GM12878 (cell line): ENCODE measurements at regions not wholly inside any gene's neighbourhood (a gene's known extent, or its start where the extent isn't known, plus 50 kb on each side); places are given as distances from the start of the nearest gene placed in this dataset.

Experiments
- ATAC-seq: fragments of 200-7000 bp; cut with Tn5 transposase; 3 replicates; pipeline ENCODE4 v1.9.1; 2020; ENCODE audit warnings: mild to moderate bottlenecking, moderate library complexity
- BruUV-seq: library from RNA; stranded (reverse); fragments of 400-500 nt; replicated peaks from 2 replicates; lab custom pipeline; 2021; lab: Mats Ljungman, UMichigan
- CTCF ChIA-PET: fragments of 300-600 bp; sonication (Branson Sonifier 250); formaldehyde crosslinking; extraction: SDS; loops from one replicate; lab custom pipeline; 2021; ENCODE audit warnings: inconsistent platforms; lab: Yijun Ruan, JAX
- POLR2A ChIA-PET: fragments of 350-600 bp; formaldehyde crosslinking; extraction: SDS; loops from one replicate; lab custom pipeline; 2021; ENCODE audit warnings: inconsistent platforms; lab: Charles Lee
- RAD21 ChIA-PET: fragments of 300-600 bp; sonication (Branson Sonifier 250); formaldehyde crosslinking; loops from one replicate; lab custom pipeline; 2023; ENCODE audit warnings: antibody characterized with exemption; ENCODE audit not compliant: unreplicated experiment; lab: Charles Lee
- SMC1A ChIA-PET: fragments of 300-600 bp; sonication (Branson Sonifier 250); formaldehyde crosslinking; loops from one replicate; lab custom pipeline; 2023; ENCODE audit not compliant: unreplicated experiment, uncharacterized antibody; lab: Charles Lee
- DNase-seq: peaks from one replicate; pipeline ENCODE4 v3.0.0-alpha.2; 2011; ENCODE audit warnings: low read depth, low spot score
- FAIRE-seq: peaks from 3 replicates; lab custom pipeline; 2011; peaks lifted over from hg19 to GRCh38; lab: Jason Lieb, UNC
- H2AFZ ChIP-seq: 2 replicates; pipeline ENCODE4 v1.6.0; 2011; ENCODE audit warnings: low read depth, low read length, control low read depth; ENCODE audit not compliant: control insufficient read depth
- H3K27ac ChIP-seq: 2 replicates; pipeline ENCODE4 v1.5.1; 2011; ENCODE audit warnings: control low read depth; ENCODE audit not compliant: control insufficient read depth, insufficient read depth
- H3K27me3 ChIP-seq, 2 experiments: replicated peaks in 1 of 2; 2 replicates each; pipeline versions ENCODE4 v1.6.0 to v1.6.1; 2011; ENCODE audit warnings: low read length in 1 of 2; ENCODE audit not compliant: control insufficient read depth in 2 of 2, insufficient read depth in 2 of 2
- H3K36me3 ChIP-seq, 2 experiments: 2 replicates each; pipeline ENCODE4 v1.5.1; 2011; ENCODE audit warnings: low read length in 1 of 2; ENCODE audit not compliant: control insufficient read depth in 2 of 2, insufficient read depth in 2 of 2
- H3K4me1 ChIP-seq: 2 replicates; pipeline ENCODE4 v1.6.1; 2011; ENCODE audit warnings: mild to moderate bottlenecking, low read length, moderate library complexity, mixed read lengths; ENCODE audit not compliant: control insufficient read depth, insufficient read depth
- H3K4me2 ChIP-seq: 2 replicates; pipeline ENCODE4 v1.6.0; 2011; ENCODE audit warnings: control low read depth; ENCODE audit not compliant: control insufficient read depth, insufficient read depth
- H3K4me3 ChIP-seq: fragments of 200-600 bp; sonication (generic); 2 replicates; pipeline ENCODE4 v1.5.1; 2016
- H3K79me2 ChIP-seq: 2 replicates; pipeline ENCODE4 v1.6.0; 2011; ENCODE audit warnings: low read length; ENCODE audit not compliant: control insufficient read depth, insufficient read depth
- H3K9ac ChIP-seq: 2 replicates; pipeline ENCODE4 v1.8.0; 2011; ENCODE audit warnings: low read length, control low read depth, mixed read lengths; ENCODE audit not compliant: control insufficient read depth, insufficient read depth
- H3K9me3 ChIP-seq: replicated peaks from 3 replicates; pipeline ENCODE4 v1.5.1; 2011; ENCODE audit warnings: mild to moderate bottlenecking, low read length; ENCODE audit not compliant: control insufficient read depth, insufficient read depth
- H4K20me1 ChIP-seq: 2 replicates; pipeline ENCODE4 v1.6.0; 2011; ENCODE audit not compliant: control insufficient read depth, insufficient read depth
- BACH1 ChIP-seq: fragments of 450-650 bp; IDR thresholded peaks from 2 replicates; pipeline ENCODE4 v1.6.1; 2017; ENCODE audit warnings: mild to moderate bottlenecking, borderline replicate concordance
- BMI1 ChIP-seq: fragments of 450-650 bp; IDR thresholded peaks from 2 replicates; pipeline ENCODE4 v1.6.1; 2016; ENCODE audit warnings: mild to moderate bottlenecking, moderate library complexity, borderline replicate concordance
- CREB1 ChIP-seq: IDR thresholded peaks from 2 replicates; pipeline ENCODE4 v1.6.1; 2012; ENCODE audit warnings: low read depth, mild to moderate bottlenecking, inconsistent platforms
- EGR1 ChIP-seq, 2 experiments: IDR thresholded peaks; 1 replicate in 1 of 2; 2 replicates in 1 of 2; pipeline ENCODE4 v1.6.1; 2011 to 2012; ENCODE audit warnings: low read depth in 2 of 2, low read length in 2 of 2, borderline replicate concordance in 1 of 2, mild to moderate bottlenecking in 1 of 2, moderate library complexity in 1 of 2
- ETV6 ChIP-seq, 2 experiments: fragments of 450-650 bp in 1 of 2; IDR thresholded peaks in 1 of 2; conservative IDR thresholded peaks in 1 of 2; 2 replicates each; pipeline ENCODE4 v1.6.1; 2014; ENCODE audit warnings: antibody characterized with exemption in 1 of 2, borderline replicate concordance in 1 of 2, low read depth in 1 of 2, mild to moderate bottlenecking in 1 of 2, moderate library complexity in 1 of 2
- MAX ChIP-seq: IDR thresholded peaks from 2 replicates; pipeline ENCODE4 v1.6.1; 2012; ENCODE audit warnings: low read depth, low read length, improper control_type of control experiment
- MLLT1 ChIP-seq: fragments of 450-650 bp; IDR thresholded peaks from 2 replicates; pipeline ENCODE4 v1.6.1; 2016; ENCODE audit warnings: mild to moderate bottlenecking
- PAX5 ChIP-seq: IDR thresholded peaks from 2 replicates; pipeline ENCODE4 v1.6.1; 2011; ENCODE audit warnings: low read depth, low read length, borderline replicate concordance
- POLR2A ChIP-seq: IDR thresholded peaks from 2 replicates; pipeline ENCODE4 v1.6.1; 2011; ENCODE audit warnings: low read depth, mild to moderate bottlenecking, low read length
- RAD51 ChIP-seq: fragments of 450-650 bp; IDR thresholded peaks from 2 replicates; pipeline ENCODE4 v1.6.1; 2016; ENCODE audit warnings: moderate library complexity, mild to moderate bottlenecking, inconsistent platforms
- REST ChIP-seq: IDR thresholded peaks from 2 replicates; pipeline ENCODE4 v1.6.1; 2012; ENCODE audit warnings: mild to moderate bottlenecking, low read depth, low read length
- SMAD1 ChIP-seq: fragments of 450-650 bp; IDR thresholded peaks from 2 replicates; pipeline ENCODE4 v1.6.1; 2018; ENCODE audit warnings: mild to moderate bottlenecking, low read depth; ENCODE audit not compliant: partially characterized antibody
- SPI1 ChIP-seq: IDR thresholded peaks from 2 replicates; pipeline ENCODE4 v1.6.1; 2011; ENCODE audit warnings: low read depth, mild to moderate bottlenecking, low read length, moderate library complexity, borderline replicate concordance; ENCODE audit not compliant: insufficient read depth
- ZBED1 ChIP-seq: IDR thresholded peaks from 2 replicates; pipeline ENCODE4 v1.6.1; 2016; ENCODE audit warnings: borderline replicate concordance
- ZBTB40 ChIP-seq: fragments of 450-650 bp; IDR thresholded peaks from 2 replicates; pipeline ENCODE4 v1.6.1; 2016; ENCODE audit warnings: mild to moderate bottlenecking, moderate library complexity, borderline replicate concordance
- WGBS: methylation state at CpG from one replicate; pipeline ENCODE4 v1.1.6; 2016; ENCODE audit warnings: low lambda C conversion rate; ENCODE audit not compliant: insufficient replicate concordance, insufficient coverage; ENCODE audit errors: missing lambda C conversion rate; 5-methylcytosine and 5-hydroxymethylcytosine counted together
- in situ Hi-C: fragments of 300-500 bp; cut with MboI; formaldehyde crosslinking; loops from 9 replicates; pipeline ENCODE4 v1.14.3; 2018; ENCODE audit warnings: mixed read lengths
- intact Hi-C: fragments of 100-400 bp; cut with micrococcal nuclease; formaldehyde crosslinking; loops from one replicate; pipeline ENCODE4 v1.14.2; 2022; ENCODE audit not compliant: unreplicated experiment

GRCh38 chr3:72190050-72190449 lies 405.1 kb upstream of the PROK2 start (continued):
- no peak for TF ChIP-seq ZBTB40
- no peak for TF ChIP-seq SPI1

GRCh38 chr3:72189339-72189738 lies 404.4 kb upstream of the PROK2 start:
- ChIA-PET SMC1A (interaction anchor here (1.0 kb wide), 1 partner anchor 9 kb away, joined by 3 read pairs; no protein-coding TSS in a partner anchor), CTCF (no interaction called here), RAD21 (no interaction called here), POLR2A (no interaction called here)
- FAIRE-seq (no peak), DNase-seq (no peak), ATAC-seq (no peak)
- Histone ChIP-seq H2AFZ (no peak overlapping the region), H3K27me3 (no peaks in the 10 kb centered on the region), H3K4me1 (peaks cover 5% of the 10 kb centered on the region; the same call in 1 of the 2 replicates), H4K20me1 (no peaks in the 10 kb centered on the region), H3K4me3 (no peak overlapping the region), H3K9ac (no peak overlapping the region), H3K4me2 (no peak overlapping the region), H3K36me3 (no peaks in the 10 kb centered on the region), H3K9me3 (peaks cover 2% of the 10 kb centered on the region; the same call in 1 of the 3 replicates), H3K27ac (no peak overlapping the region), H3K79me2 (no peaks in the 10 kb centered on the region)
- WGBS = 89% methylated on average over 3 of the region's 3 CpGs
- BruUV-seq = no TSS peak
- intact Hi-C loops (no loop called here), in situ Hi-C loops (no loop called here)
- TF ChIP-seq REST = no peak
- no peak for TF ChIP-seq ETV6 (conservative IDR thresholded peaks at IDR 0.05 in 1 of 2, IDR thresholded peaks at IDR 0.05 in 1 of 2; ENCODE audit: borderline replicate concordance in 1 of 2, low read depth in 1 of 2)
- no peak for TF ChIP-seq MAX
- TF ChIP-seq ZBED1 = no peak
- no peak for TF ChIP-seq CREB1
- no peak for TF ChIP-seq POLR2A
- no peak for TF ChIP-seq SMAD1
- no peak for TF ChIP-seq PAX5
- TF ChIP-seq BMI1 = no peak
- no peak for TF ChIP-seq BACH1
- TF ChIP-seq EGR1 (IDR thresholded peaks at IDR 0.05; ENCODE audit: borderline replicate concordance in 1 of 2, low read depth in 2 of 2, low read length in 2 of 2) = no peak
- TF ChIP-seq RAD51 = no peak
- no peak for TF ChIP-seq MLLT1
